K562 (cell line): ENCODE measurements at regions not wholly inside any gene's neighbourhood (a gene's known extent, or its start where the extent isn't known, plus 50 kb on each side); places are given as distances from the start of the nearest gene placed in this dataset.

Source experiments
- ATAC-seq: fragments of 200-7000 bp; cut with Tn5 transposase; 3 replicates; pipeline ENCODE4 v1.9.1; 2020; ENCODE audit warnings: moderate library complexity
- BruUV-seq: library from RNA; stranded (reverse); fragments of 400-500 nt; replicated peaks from 2 replicates; lab custom pipeline; 2021; lab: Mats Ljungman, UMichigan
- CTCF ChIA-PET: fragments of 300-600 bp; formaldehyde crosslinking; extraction: SDS; loops from one replicate; lab custom pipeline; 2021; ENCODE audit warnings: low intra/inter-chr PET ratio; lab: Yijun Ruan, JAX
- POLR2A ChIA-PET: fragments of 300-600, 350-650 bp; sonication (Branson Sonifier 250); formaldehyde crosslinking; extraction: SDS; loops from one replicate; lab custom pipeline; 2021; ENCODE audit warnings: antibody characterized with exemption, inconsistent platforms; lab: Yijun Ruan, JAX
- DNase-seq, 4 experiments: peaks; one replicate each; pipeline versions ENCODE4 v3.0.0 to v3.0.0-alpha.2; 2011 to 2018; ENCODE audit warnings: low spot score in 3 of 4, mixed read lengths in 3 of 4; ENCODE audit errors: extremely low read depth in 1 of 4
- FAIRE-seq: peaks from 2 replicates; lab custom pipeline; 2011; peaks lifted over from hg19 to GRCh38; lab: Jason Lieb, UNC
- H2AFZ ChIP-seq: 2 replicates; pipeline ENCODE4 v1.6.0; 2011; ENCODE audit warnings: low read depth, low read length, control low read depth, inconsistent platforms
- H3K27ac ChIP-seq: fragments of 200-600 bp; 3 replicates; pipeline ENCODE4 v1.8.0; 2011; ENCODE audit warnings: low read depth, mild to moderate bottlenecking, control low read depth, inconsistent platforms, low read length, moderate library complexity, mixed read lengths; ENCODE audit errors: extremely low read depth
- H3K27me3 ChIP-seq, 2 experiments: fragments of 300-600 bp in 1 of 2; 2 replicates in 1 of 2; 3 replicates in 1 of 2; pipeline versions ENCODE4 v1.6.0 to v1.8.0; 2011; ENCODE audit warnings: inconsistent platforms in 2 of 2, low read length in 2 of 2, mild to moderate bottlenecking in 1 of 2, mixed read lengths in 1 of 2, moderate library complexity in 1 of 2; ENCODE audit not compliant: control insufficient read depth in 2 of 2, insufficient read depth in 2 of 2
- H3K36me3 ChIP-seq: fragments of 300-600 bp; 3 replicates; pipeline ENCODE4 v1.8.0; 2011; ENCODE audit warnings: mild to moderate bottlenecking, low read length, inconsistent platforms; ENCODE audit not compliant: control insufficient read depth, insufficient read depth
- H3K4me1 ChIP-seq, 2 experiments: fragments of 200-600 bp in 1 of 2; replicated peaks in 1 of 2; 2 replicates in 1 of 2; 3 replicates in 1 of 2; pipeline versions ENCODE4 v1.5.1 to v1.8.0; 2011; ENCODE audit warnings: inconsistent platforms in 2 of 2, low read length in 2 of 2, mild to moderate bottlenecking in 1 of 2, mixed read lengths in 1 of 2, moderate library complexity in 1 of 2; ENCODE audit not compliant: control insufficient read depth in 2 of 2, insufficient read depth in 2 of 2
- H3K4me2 ChIP-seq: 2 replicates; pipeline ENCODE4 v1.6.1; 2011; ENCODE audit warnings: low read length, control low read depth, inconsistent platforms, mixed read lengths; ENCODE audit not compliant: insufficient read depth
- H3K4me3 ChIP-seq: fragments of 200-600 bp; sonication (generic), shearing (Covaris generic); 2 replicates; pipeline ENCODE4 v1.5.1; 2016; ENCODE audit warnings: control low read depth, inconsistent platforms
- H3K79me2 ChIP-seq: fragments of 200-600 bp; 3 replicates; pipeline ENCODE4 v1.8.0; 2011; ENCODE audit warnings: low read length, inconsistent platforms; ENCODE audit not compliant: control insufficient read depth, insufficient read depth
- H3K9ac ChIP-seq, 2 experiments: 2 replicates each; pipeline versions ENCODE4 v1.6.0 to v1.6.1; 2011; ENCODE audit warnings: low read depth in 2 of 2, low read length in 2 of 2, control low read depth in 1 of 2, inconsistent platforms in 1 of 2, mild to moderate bottlenecking in 1 of 2, mixed read lengths in 1 of 2; ENCODE audit not compliant: insufficient read depth in 1 of 2
- H3K9me1 ChIP-seq: one replicate; pipeline ENCODE4 v1.6.0; 2011; ENCODE audit warnings: inconsistent platforms, mild to moderate bottlenecking, low read length, moderate library complexity; ENCODE audit not compliant: control insufficient read depth, insufficient read depth
- H3K9me3 ChIP-seq: replicated peaks from 2 replicates; pipeline ENCODE4 v1.5.1; 2011; ENCODE audit warnings: low read depth, low read length, inconsistent platforms; ENCODE audit not compliant: control insufficient read depth, insufficient read depth
- H4K20me1 ChIP-seq: replicated peaks from 2 replicates; pipeline ENCODE4 v1.6.1; 2011; ENCODE audit warnings: low read length, inconsistent platforms, mixed read lengths; ENCODE audit not compliant: control insufficient read depth, insufficient read depth
- CCAR2 ChIP-seq: fragments of 200-400 bp; formaldehyde crosslinking; IDR thresholded peaks from 2 replicates; pipeline ENCODE4 v1.6.1; 2017; ENCODE audit warnings: mild to moderate bottlenecking, low read depth, low read length
- IRF2 ChIP-seq: sonication (generic); formaldehyde crosslinking; IDR thresholded peaks from 2 replicates; pipeline ENCODE4 v1.8.1; 2022; ENCODE audit warnings: mild to moderate bottlenecking, missing genetic modification reagents
- NCOR1 ChIP-seq: fragments of 450-650 bp; IDR thresholded peaks from 2 replicates; pipeline ENCODE4 v1.6.1; 2016; ENCODE audit warnings: mild to moderate bottlenecking, moderate library complexity
- TAF7 ChIP-seq: fragments of 450-650 bp; IDR thresholded peaks from 2 replicates; pipeline ENCODE4 v1.6.1; 2016; ENCODE audit warnings: missing genetic modification characterization, missing compliant biosample characterization
- TARDBP ChIP-seq: fragments of 450-650 bp; IDR thresholded peaks from 2 replicates; pipeline ENCODE4 v1.6.1; 2016
- ZNF12 ChIP-seq: sonication (generic); formaldehyde crosslinking; IDR thresholded peaks from 2 replicates; pipeline ENCODE4 v1.4.0; 2020; ENCODE audit warnings: mild to moderate bottlenecking, missing genetic modification reagents
- WGBS: fragments of 100-300 bp; shearing (Covaris generic); methylation state at CpG from one replicate; pipeline ENCODE4 v1.1.6; 2016; ENCODE audit warnings: low coverage, mixed read lengths; ENCODE audit not compliant: insufficient coverage; ENCODE audit errors: missing lambda C conversion rate; 5-methylcytosine and 5-hydroxymethylcytosine counted together
- in situ Hi-C: fragments of 300-500 bp; cut with MboI; formaldehyde crosslinking; loops from 4 replicates; pipeline ENCODE4 v1.15.0; 2018; ENCODE audit warnings: inconsistent platforms, mixed read lengths
- intact Hi-C: fragments of 100-400 bp; cut with micrococcal nuclease; formaldehyde crosslinking; loops from 2 replicates; pipeline ENCODE4 v1.14.2; 2022
- TF ChIP-seq, protein P1 (sequence below): IDR thresholded peaks from 2 replicates; pipeline ENCODE4 v1.6.1; 2016; ENCODE audit warnings: missing genetic modification characterization, missing compliant biosample characterization
- TF ChIP-seq, protein P2 (sequence below): fragments of 450-650 bp; formaldehyde crosslinking; IDR thresholded peaks from 2 replicates; pipeline ENCODE4 v1.4.0; 2020; ENCODE audit warnings: mild to moderate bottlenecking, mixed read lengths
- TF ChIP-seq, protein P3 (sequence below): sonication (generic); formaldehyde crosslinking; IDR thresholded peaks from 2 replicates; pipeline ENCODE4 v1.4.0; 2020; ENCODE audit warnings: mild to moderate bottlenecking, missing genetic modification reagents
- TF ChIP-seq, protein P4 (sequence below): sonication (generic); formaldehyde crosslinking; IDR thresholded peaks from 2 replicates; pipeline ENCODE4 v1.8.0; 2022; ENCODE audit warnings: mild to moderate bottlenecking, low read depth, missing genetic modification reagents
- TF ChIP-seq, protein P5 (sequence below): fragments of 250-450 bp; sonication (Bioruptor Pico); IDR thresholded peaks from 2 replicates; pipeline ENCODE4 v1.8.0; 2021; ENCODE audit warnings: borderline replicate concordance, mild to moderate bottlenecking, moderate library complexity; ENCODE audit not compliant: poor library complexity, severe bottlenecking
- TF ChIP-seq, protein P6 (sequence below): fragments of 450-650 bp; conservative IDR thresholded peaks from 2 replicates; pipeline ENCODE4 v1.6.1; 2016; ENCODE audit warnings: missing genetic modification characterization, low read depth, mild to moderate bottlenecking, control low read depth, missing compliant biosample characterization

DNA sequence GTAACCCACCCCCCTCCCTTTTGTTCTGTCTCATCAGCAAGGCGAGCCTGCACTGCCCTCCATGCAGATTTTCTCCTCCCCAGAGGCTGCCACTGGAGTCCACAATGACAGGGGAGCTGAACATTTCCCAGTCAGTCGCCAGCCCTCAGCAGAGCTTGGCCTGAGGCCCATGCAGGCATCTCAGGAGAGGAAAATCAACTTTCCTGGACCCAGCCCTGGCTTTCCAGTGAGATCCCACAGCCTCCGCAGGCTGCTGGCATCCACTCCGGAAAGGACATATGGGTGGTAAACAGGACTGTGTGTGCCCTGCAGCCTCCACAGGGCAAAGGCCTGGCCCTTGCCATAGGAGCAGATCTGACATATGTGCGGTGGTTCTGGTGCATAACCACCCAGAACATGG, 253.8 kb downstream of the TNS1 start:
- DNase-seq, result no peak
- H3K27me3 ChIP-seq, result peaks cover 0 to 16% of the 10 kb centered on the region in 2 experiments; a peak in 2 of 5 replicates
- H3K79me2 ChIP-seq, result no peaks in the 10 kb centered on the region
- CTCF ChIA-PET, result no interaction called here
- no peaks in the 10 kb centered on the region for H3K9me3 ChIP-seq
- H3K27ac ChIP-seq, result no peak overlapping the region
- H3K9me1 ChIP-seq, result no peaks in the 10 kb centered on the region
- no peak overlapping the region for H3K4me3 ChIP-seq
- BruUV-seq, result no TSS peak
- H4K20me1 ChIP-seq, result no peaks in the 10 kb centered on the region
- no peak overlapping the region for H2AFZ ChIP-seq
- H3K36me3 ChIP-seq, result no peaks in the 10 kb centered on the region
- TF ChIP-seq, protein P1, sequence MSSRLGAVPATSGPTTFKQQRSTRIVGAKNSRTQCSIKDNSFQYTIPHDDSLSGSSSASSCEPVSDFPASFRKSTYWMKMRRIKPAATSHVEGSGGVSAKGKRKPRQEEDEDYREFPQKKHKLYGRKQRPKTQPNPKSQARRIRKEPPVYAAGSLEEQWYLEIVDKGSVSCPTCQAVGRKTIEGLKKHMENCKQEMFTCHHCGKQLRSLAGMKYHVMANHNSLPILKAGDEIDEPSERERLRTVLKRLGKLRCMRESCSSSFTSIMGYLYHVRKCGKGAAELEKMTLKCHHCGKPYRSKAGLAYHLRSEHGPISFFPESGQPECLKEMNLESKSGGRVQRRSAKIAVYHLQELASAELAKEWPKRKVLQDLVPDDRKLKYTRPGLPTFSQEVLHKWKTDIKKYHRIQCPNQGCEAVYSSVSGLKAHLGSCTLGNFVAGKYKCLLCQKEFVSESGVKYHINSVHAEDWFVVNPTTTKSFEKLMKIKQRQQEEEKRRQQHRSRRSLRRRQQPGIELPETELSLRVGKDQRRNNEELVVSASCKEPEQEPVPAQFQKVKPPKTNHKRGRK (tag), result no peak
- TF ChIP-seq IRF2 (no peak), NCOR1 (no peak), ZNF12 (CRISPR knock-in tag) (no peak), CCAR2 (no peak), TAF7 (tag) (no peak), TARDBP (no peak)
- TF ChIP-seq, protein P2, sequence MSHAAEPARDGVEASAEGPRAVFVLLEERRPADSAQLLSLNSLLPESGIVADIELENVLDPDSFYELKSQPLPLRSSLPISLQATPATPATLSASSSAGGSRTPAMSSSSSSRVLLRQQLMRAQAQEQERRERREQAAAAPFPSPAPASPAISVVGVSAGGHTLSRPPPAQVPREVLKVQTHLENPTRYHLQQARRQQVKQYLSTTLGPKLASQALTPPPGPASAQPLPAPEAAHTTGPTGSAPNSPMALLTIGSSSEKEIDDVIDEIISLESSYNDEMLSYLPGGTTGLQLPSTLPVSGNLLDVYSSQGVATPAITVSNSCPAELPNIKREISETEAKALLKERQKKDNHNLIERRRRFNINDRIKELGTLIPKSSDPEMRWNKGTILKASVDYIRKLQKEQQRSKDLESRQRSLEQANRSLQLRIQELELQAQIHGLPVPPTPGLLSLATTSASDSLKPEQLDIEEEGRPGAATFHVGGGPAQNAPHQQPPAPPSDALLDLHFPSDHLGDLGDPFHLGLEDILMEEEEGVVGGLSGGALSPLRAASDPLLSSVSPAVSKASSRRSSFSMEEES (CRISPR knock-in tag), result no peak
- TF ChIP-seq, protein P3, sequence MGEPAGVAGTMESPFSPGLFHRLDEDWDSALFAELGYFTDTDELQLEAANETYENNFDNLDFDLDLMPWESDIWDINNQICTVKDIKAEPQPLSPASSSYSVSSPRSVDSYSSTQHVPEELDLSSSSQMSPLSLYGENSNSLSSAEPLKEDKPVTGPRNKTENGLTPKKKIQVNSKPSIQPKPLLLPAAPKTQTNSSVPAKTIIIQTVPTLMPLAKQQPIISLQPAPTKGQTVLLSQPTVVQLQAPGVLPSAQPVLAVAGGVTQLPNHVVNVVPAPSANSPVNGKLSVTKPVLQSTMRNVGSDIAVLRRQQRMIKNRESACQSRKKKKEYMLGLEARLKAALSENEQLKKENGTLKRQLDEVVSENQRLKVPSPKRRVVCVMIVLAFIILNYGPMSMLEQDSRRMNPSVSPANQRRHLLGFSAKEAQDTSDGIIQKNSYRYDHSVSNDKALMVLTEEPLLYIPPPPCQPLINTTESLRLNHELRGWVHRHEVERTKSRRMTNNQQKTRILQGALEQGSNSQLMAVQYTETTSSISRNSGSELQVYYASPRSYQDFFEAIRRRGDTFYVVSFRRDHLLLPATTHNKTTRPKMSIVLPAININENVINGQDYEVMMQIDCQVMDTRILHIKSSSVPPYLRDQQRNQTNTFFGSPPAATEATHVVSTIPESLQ (CRISPR knock-in tag), result no peak
- TF ChIP-seq, protein P4, sequence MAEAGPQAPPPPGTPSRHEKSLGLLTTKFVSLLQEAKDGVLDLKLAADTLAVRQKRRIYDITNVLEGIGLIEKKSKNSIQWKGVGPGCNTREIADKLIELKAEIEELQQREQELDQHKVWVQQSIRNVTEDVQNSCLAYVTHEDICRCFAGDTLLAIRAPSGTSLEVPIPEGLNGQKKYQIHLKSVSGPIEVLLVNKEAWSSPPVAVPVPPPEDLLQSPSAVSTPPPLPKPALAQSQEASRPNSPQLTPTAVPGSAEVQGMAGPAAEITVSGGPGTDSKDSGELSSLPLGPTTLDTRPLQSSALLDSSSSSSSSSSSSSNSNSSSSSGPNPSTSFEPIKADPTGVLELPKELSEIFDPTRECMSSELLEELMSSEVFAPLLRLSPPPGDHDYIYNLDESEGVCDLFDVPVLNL (CRISPR knock-in tag), result no peak
- TF ChIP-seq, protein P5, sequence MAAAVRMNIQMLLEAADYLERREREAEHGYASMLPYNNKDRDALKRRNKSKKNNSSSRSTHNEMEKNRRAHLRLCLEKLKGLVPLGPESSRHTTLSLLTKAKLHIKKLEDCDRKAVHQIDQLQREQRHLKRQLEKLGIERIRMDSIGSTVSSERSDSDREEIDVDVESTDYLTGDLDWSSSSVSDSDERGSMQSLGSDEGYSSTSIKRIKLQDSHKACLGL, result no peak
- TF ChIP-seq, protein P6, sequence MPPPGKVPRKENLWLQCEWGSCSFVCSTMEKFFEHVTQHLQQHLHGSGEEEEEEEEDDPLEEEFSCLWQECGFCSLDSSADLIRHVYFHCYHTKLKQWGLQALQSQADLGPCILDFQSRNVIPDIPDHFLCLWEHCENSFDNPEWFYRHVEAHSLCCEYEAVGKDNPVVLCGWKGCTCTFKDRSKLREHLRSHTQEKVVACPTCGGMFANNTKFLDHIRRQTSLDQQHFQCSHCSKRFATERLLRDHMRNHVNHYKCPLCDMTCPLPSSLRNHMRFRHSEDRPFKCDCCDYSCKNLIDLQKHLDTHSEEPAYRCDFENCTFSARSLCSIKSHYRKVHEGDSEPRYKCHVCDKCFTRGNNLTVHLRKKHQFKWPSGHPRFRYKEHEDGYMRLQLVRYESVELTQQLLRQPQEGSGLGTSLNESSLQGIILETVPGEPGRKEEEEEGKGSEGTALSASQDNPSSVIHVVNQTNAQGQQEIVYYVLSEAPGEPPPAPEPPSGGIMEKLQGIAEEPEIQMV (tag), result no peak
- TF ChIP-seq, all 486 proteins: peak for 0
- WGBS, result 0% methylated on average over 3 of the region's 5 CpGs
- POLR2A ChIA-PET, result no interaction called here
- no peak for ATAC-seq
- Histone ChIP-seq H3K4me2 (no peak overlapping the region), H3K9ac (no peak overlapping the region), H3K4me1 (no peaks in the 10 kb centered on the region)
- in situ Hi-C loops (no loop called here), intact Hi-C loops (no loop called here)
- no peak for FAIRE-seq
